Smooth muscle cell (in vitro differentiated cells): ENCODE measurements at regions not wholly inside any gene's neighbourhood (a gene's known extent, or its start where the extent isn't known, plus 50 kb on each side); places are given as distances from the start of the nearest gene placed in this dataset.

Experiments used
- DNase-seq: peaks from one replicate; lab custom pipeline; 2025; ENCODE audit not compliant: unreplicated experiment; lab: John Stamatoyannopoulos, UW
- H2AFZ ChIP-seq: fragments of 200-600 bp; sonication (generic); 2 replicates; pipeline ENCODE4 v1.6.0; 2016; ENCODE audit warnings: antibody characterized with exemption, low read depth, mild to moderate bottlenecking
- H3F3A ChIP-seq: fragments of 200-600 bp; sonication (generic); 2 replicates; pipeline ENCODE4 v1.6.0; 2017; ENCODE audit warnings: antibody characterized with exemption, low read depth
- H3K27ac ChIP-seq: fragments of 200-600 bp; sonication (generic); 2 replicates; pipeline ENCODE4 v1.5.1; 2016; ENCODE audit warnings: low read depth, mild to moderate bottlenecking
- H3K27me3 ChIP-seq: fragments of 200-600 bp; sonication (generic); 2 replicates; pipeline ENCODE4 v1.6.1; 2016; ENCODE audit warnings: low read depth, mild to moderate bottlenecking
- H3K36me3 ChIP-seq: fragments of 200-600 bp; sonication (generic); 2 replicates; pipeline ENCODE4 v1.5.1; 2016; ENCODE audit warnings: low read depth
- H3K4me1 ChIP-seq: fragments of 200-600 bp; sonication (generic); 2 replicates; pipeline ENCODE4 v1.5.1; 2016; ENCODE audit warnings: low read depth
- H3K4me2 ChIP-seq: fragments of 200-600 bp; sonication (generic); 2 replicates; pipeline ENCODE4 v1.6.0; 2016; ENCODE audit warnings: mild to moderate bottlenecking
- H3K4me3 ChIP-seq: fragments of 200-600 bp; sonication (generic); 2 replicates; pipeline ENCODE4 v1.5.1; 2016; ENCODE audit warnings: mild to moderate bottlenecking
- H3K79me2 ChIP-seq: fragments of 200-600 bp; sonication (generic); 2 replicates; pipeline ENCODE4 v1.6.0; 2016; ENCODE audit warnings: low read depth, mild to moderate bottlenecking
- H3K9ac ChIP-seq: fragments of 200-600 bp; sonication (generic); 2 replicates; pipeline ENCODE4 v1.6.0; 2016; ENCODE audit warnings: low read depth
- H3K9me3 ChIP-seq: fragments of 200-600 bp; sonication (generic); replicated peaks from 2 replicates; pipeline ENCODE4 v1.5.1; 2016; ENCODE audit warnings: low read depth
- H4K20me1 ChIP-seq: fragments of 200-600 bp; sonication (generic); 2 replicates; pipeline ENCODE4 v1.6.0; 2016; ENCODE audit warnings: low read depth
- WGBS: methylation state at CpG from one replicate; pipeline ENCODE4 v1.1.7; 2016; ENCODE audit warnings: low lambda C conversion rate; 5-methylcytosine and 5-hydroxymethylcytosine counted together
- TF ChIP-seq, protein P1 (sequence below): fragments of 200-600 bp; sonication (generic); IDR thresholded peaks from 2 replicates; pipeline ENCODE4 v1.5.1; 2017; ENCODE audit warnings: borderline replicate concordance, mild to moderate bottlenecking, antibody characterized with exemption; ENCODE audit not compliant: insufficient read depth, poor library complexity, severe bottlenecking

DNA sequence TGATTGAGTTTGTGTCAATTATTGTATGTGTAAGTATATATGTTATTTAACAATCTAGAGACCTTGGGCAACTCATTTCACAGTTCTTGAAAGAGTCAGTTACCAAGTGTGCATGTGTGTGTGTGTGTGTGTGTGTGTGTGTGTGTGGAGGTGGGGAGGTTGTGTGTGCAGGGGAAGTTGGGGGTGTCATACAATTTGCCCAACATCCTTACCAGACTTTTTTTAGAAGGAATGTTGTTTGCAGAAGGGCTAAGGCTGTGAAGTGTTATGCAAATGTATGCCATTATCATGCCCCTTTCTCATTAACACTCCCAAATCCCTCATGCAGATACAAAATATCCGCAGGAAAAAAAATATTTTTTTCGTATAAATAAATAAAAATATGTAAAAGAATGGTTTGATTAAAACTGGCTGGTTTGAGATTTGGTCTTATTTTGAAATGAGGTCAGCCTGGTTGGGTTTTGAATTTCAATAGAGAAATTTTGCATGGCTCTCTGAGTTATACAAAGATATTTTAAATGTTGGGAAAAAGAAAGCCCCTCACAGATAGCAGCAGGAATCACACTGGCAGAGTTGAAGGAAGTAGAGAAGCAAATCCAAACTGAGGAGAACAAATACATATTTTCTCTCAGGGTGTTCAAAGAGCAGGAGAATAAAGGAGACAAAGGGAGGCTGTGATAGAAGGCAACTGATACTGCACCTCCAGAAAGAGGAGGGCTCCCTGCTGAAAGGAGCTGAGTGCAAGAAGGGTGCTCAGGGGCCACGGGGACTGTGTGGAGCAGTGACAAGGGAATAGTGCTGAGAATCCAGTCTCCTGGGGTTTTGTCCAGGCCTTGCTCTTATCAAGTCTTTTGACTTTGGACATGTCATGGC, 1365.5 kb upstream of the CELF4 start:
- H3F3A ChIP-seq: no peaks in the 10 kb centered on the region
- 21% methylated on average over 3 of the region's 3 CpGs for WGBS

DNA sequence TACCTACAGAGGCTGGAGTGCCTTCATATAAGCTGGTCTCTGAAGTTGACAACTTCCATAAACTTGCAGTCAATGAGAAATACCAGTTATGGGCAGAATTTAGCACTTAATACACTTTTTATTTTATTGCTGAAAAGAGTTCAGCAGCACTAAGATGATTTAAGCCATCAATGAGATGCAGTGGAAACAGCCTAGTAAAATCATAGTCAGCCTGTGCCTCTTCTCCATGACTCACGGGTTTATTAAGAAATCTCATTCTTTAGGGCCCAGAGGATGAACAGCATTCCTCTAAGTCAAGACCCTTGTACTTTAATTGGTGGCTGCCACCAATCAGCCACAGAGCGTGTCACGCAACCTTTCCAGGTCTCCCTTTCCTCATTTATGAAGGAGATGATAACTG, 1357.9 kb upstream of the CELF4 start:
- WGBS: 44% methylated on average over 3 of the region's 3 CpGs

More for the DNA sequence above, 1365.5 kb upstream of the CELF4 start:
- Histone ChIP-seq H3K9ac (no peak overlapping the region), H3K4me3 (no peak overlapping the region), H3K4me2 (no peak overlapping the region), H2AFZ (no peak overlapping the region), H3K79me2 (no peaks in the 10 kb centered on the region), H3K36me3 (no peaks in the 10 kb centered on the region), H3K9me3 (no peaks in the 10 kb centered on the region), H4K20me1 (no peaks in the 10 kb centered on the region), H3K27me3 (no peaks in the 10 kb centered on the region), H3K27ac (no peak overlapping the region), H3K4me1 (no peaks in the 10 kb centered on the region)
- no peak for DNase-seq
- TF ChIP-seq, protein P1, sequence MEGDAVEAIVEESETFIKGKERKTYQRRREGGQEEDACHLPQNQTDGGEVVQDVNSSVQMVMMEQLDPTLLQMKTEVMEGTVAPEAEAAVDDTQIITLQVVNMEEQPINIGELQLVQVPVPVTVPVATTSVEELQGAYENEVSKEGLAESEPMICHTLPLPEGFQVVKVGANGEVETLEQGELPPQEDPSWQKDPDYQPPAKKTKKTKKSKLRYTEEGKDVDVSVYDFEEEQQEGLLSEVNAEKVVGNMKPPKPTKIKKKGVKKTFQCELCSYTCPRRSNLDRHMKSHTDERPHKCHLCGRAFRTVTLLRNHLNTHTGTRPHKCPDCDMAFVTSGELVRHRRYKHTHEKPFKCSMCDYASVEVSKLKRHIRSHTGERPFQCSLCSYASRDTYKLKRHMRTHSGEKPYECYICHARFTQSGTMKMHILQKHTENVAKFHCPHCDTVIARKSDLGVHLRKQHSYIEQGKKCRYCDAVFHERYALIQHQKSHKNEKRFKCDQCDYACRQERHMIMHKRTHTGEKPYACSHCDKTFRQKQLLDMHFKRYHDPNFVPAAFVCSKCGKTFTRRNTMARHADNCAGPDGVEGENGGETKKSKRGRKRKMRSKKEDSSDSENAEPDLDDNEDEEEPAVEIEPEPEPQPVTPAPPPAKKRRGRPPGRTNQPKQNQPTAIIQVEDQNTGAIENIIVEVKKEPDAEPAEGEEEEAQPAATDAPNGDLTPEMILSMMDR: no peak

GRCh38 chr18:38923126-38923525, 1357.5 kb upstream of the CELF4 start:
- Histone ChIP-seq H3K27me3 (no peaks in the 10 kb centered on the region), H3F3A (no peaks in the 10 kb centered on the region), H3K79me2 (no peaks in the 10 kb centered on the region), H3K4me1 (no peaks in the 10 kb centered on the region), H2AFZ (peak overlapping the region; percentile 4), H3K4me3 (no peak overlapping the region), H3K36me3 (no peaks in the 10 kb centered on the region), H3K27ac (peak overlapping the region; percentile 93), H3K4me2 (peak overlapping the region; percentile 31), H3K9ac (peak overlapping the region; percentile 73), H4K20me1 (no peaks in the 10 kb centered on the region), H3K9me3 (no peaks in the 10 kb centered on the region)
- TF ChIP-seq, protein P1: no peak
- 93% methylated on average over 1 of the region's 1 CpG for WGBS
- DNase-seq: no peak

More for the DNA sequence above, 1357.9 kb upstream of the CELF4 start:
- Histone ChIP-seq H3K79me2 (no peaks in the 10 kb centered on the region), H3K4me2 (peak overlapping the region; percentile 31), H3K9ac (peak overlapping the region; percentile 73), H3K4me3 (no peak overlapping the region), H3K27ac (peak overlapping the region; percentile 93), H4K20me1 (no peaks in the 10 kb centered on the region), H3K36me3 (no peaks in the 10 kb centered on the region), H3K9me3 (no peaks in the 10 kb centered on the region), H3K4me1 (no peaks in the 10 kb centered on the region), H3F3A (no peaks in the 10 kb centered on the region), H2AFZ (peak overlapping the region; percentile 4), H3K27me3 (no peaks in the 10 kb centered on the region)
- no peak for DNase-seq
- TF ChIP-seq, protein P1: no peak

DNA sequence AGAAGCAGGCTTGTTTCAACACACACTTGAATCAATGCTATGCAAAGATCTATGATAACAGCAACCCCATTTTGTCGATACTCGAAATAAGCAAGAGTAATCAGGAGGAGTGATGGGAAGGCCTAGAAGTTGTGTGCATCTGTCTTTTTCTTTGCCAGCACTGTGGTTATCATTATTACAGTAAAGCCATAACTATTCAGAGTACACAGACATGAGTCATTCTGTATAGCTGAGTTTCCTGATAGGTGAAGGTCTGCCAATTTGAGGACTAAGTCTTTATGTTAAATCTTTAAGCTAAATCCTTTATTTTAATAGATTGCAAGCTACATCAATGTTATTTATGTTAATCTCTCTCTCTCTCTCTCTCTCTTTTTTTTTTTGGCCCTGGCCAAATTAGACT, 1344.4 kb upstream of the CELF4 start:
- no peaks in the 10 kb centered on the region for H3K4me1 ChIP-seq

More for the DNA sequence above, 1344.4 kb upstream of the CELF4 start:
- H2AFZ ChIP-seq: no peak overlapping the region
- no peaks in the 10 kb centered on the region for H3K9me3 ChIP-seq
- no peak overlapping the region for H3K27ac ChIP-seq
- 64% methylated on average over 2 of the region's 2 CpGs for WGBS
- H3K9ac ChIP-seq: no peak overlapping the region
- no peaks in the 10 kb centered on the region for H3K27me3 ChIP-seq
- no peak for DNase-seq
- H4K20me1 ChIP-seq: no peaks in the 10 kb centered on the region
- TF ChIP-seq, protein P1: no peak
- H3K4me3 ChIP-seq: no peak overlapping the region
- H3K36me3 ChIP-seq: no peaks in the 10 kb centered on the region
- no peak overlapping the region for H3K4me2 ChIP-seq
- H3F3A ChIP-seq: no peaks in the 10 kb centered on the region
- H3K79me2 ChIP-seq: no peaks in the 10 kb centered on the region
